ENCODE measurements at regions not wholly inside any gene's neighbourhood (a gene's known extent, or its start where the extent isn't known, plus 50 kb on each side); places are given as distances from the start of the nearest gene placed in this dataset.

DNA sequence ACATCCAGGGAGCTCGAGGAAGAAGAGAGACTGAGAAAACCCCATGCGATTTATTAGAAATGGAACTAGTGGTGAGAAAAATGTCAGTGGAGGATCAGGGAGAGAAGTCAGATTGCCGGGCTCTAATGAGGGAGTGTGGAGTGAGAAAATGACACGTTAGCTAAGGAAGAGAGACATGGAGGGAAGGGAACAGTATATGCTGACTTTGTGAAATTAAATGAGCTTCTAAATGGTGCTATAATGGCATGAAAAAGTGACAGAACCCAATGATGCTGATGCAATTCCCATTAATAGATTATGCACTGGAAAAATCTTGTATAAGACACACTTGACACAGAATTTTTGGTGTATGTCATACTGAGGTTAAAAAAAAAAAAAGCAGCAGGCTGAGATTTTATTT is 112.6 kb downstream of the HSPH1 start:
- DNase-seq = no peak
- H3K27me3 ChIP-seq (ENCODE audit: control insufficient read depth in 1 of 2, insufficient read depth in 2 of 2, low read length in 2 of 2) = peaks cover 0 to under 1% of the 10 kb centered on the region in 2 experiments
- no peak overlapping the region for H3K4me3 ChIP-seq (ENCODE audit: low read length)
- Mint-ChIP-seq H3K9me3 (no peaks in the 10 kb centered on the region), H3K36me3 (ENCODE audit: low read depth) (no peaks in the 10 kb centered on the region), H3K4me1 (ENCODE audit: low read depth) (peaks cover 24% of the 10 kb centered on the region), H3K27me3 (peaks cover 19% of the 10 kb centered on the region), H3K4me3 (no peak overlapping the region), H3K27ac (no peak overlapping the region)
- H3K27ac ChIP-seq (ENCODE audit: low read depth in 1 of 2, low read length in 2 of 2) = no peak overlapping the region
- ATAC-seq (ENCODE audit: poor library complexity) = no peak
- ChIA-PET CTCF (interaction anchor here (0.7 to 1.2 kb wide), 2 partner anchors 25 to 70 kb away, joined by 3 read pairs; no protein-coding TSS in a partner anchor), POLR2A (no interaction called here)
- intact Hi-C loops (cut with DNase I, micrococcal nuclease) = loop anchor here in 1 of 2 experiments (10.0 kb wide), 1 partner anchor 374 kb away; no protein-coding TSS in a partner anchor
- TF ChIP-seq CTCF (IDR thresholded peaks at IDR 0.05) = no peak
- no peaks in the 10 kb centered on the region for H3K9me3 ChIP-seq (ENCODE audit: control insufficient read depth in 1 of 2, insufficient read depth in 1 of 2, low read length in 2 of 2)
- no peaks in the 10 kb centered on the region for H3K36me3 ChIP-seq (ENCODE audit: insufficient read depth, low read length)
- H3K4me1 ChIP-seq (ENCODE audit: insufficient read depth, low read length) = peaks cover 29% of the 10 kb centered on the region

DNA sequence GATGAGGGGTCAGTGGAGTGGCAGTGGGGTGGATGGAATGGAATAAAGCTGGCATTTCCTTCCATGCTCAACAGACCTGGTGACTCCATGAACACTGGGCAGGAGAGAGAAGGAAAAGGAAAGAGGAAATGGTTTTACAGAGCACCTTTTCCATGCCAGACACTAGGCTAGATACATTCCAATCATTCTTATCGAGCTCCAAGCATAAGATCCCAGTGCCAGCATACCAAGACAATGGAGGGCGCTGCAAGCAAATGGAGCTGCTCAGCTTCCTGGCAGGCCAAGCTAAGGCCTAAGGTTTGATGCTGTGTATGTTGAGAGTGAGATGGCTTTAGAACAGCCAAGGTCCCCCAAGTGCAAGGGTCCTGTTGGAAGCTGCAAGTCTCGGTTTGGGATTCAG is 113.2 kb downstream of the HSPH1 start:
- Mint-ChIP-seq H3K9me3 (no peaks in the 10 kb centered on the region), H3K27ac (no peak overlapping the region), H3K36me3 (ENCODE audit: low read depth) (no peaks in the 10 kb centered on the region), H3K27me3 (peaks cover 19% of the 10 kb centered on the region), H3K4me1 (ENCODE audit: low read depth) (peaks cover 27% of the 10 kb centered on the region), H3K4me3 (no peak overlapping the region)
- Histone ChIP-seq H3K9me3 (ENCODE audit: control insufficient read depth in 1 of 2, insufficient read depth in 1 of 2, low read length in 2 of 2) (no peaks in the 10 kb centered on the region), H3K27me3 (ENCODE audit: control insufficient read depth in 1 of 2, insufficient read depth in 2 of 2, low read length in 2 of 2) (peaks cover 0 to 5% of the 10 kb centered on the region in 2 experiments), H3K4me3 (ENCODE audit: low read length) (no peak overlapping the region), H3K36me3 (ENCODE audit: insufficient read depth, low read length) (no peaks in the 10 kb centered on the region), H3K27ac (ENCODE audit: low read depth in 1 of 2, low read length in 2 of 2) (no peak overlapping the region), H3K4me1 (ENCODE audit: insufficient read depth, low read length) (peaks cover 33% of the 10 kb centered on the region)
- ATAC-seq (ENCODE audit: poor library complexity) (no peak), DNase-seq (no peak)
- ChIA-PET POLR2A (no interaction called here), CTCF (interaction anchor here (1.2 kb wide), 1 partner anchor 69 kb away, joined by 3 read pairs; no protein-coding TSS in a partner anchor)
- intact Hi-C loops (cut with DNase I, micrococcal nuclease) = loop anchor here in 1 of 2 experiments (10.0 kb wide), 1 partner anchor 374 kb away; no protein-coding TSS in a partner anchor
- TF ChIP-seq CTCF (IDR thresholded peaks at IDR 0.05) = no peak

GRCh38 chr13:31046711-31047279 is 114.3 kb downstream of the TEX26 start:
- no peak overlapping the region for H3K27ac Mint-ChIP-seq
- no peaks in the 10 kb centered on the region for H3K36me3 Mint-ChIP-seq (ENCODE audit: low read depth)
- peaks cover 37% of the 10 kb centered on the region for H3K4me1 Mint-ChIP-seq (ENCODE audit: low read depth)
- intact Hi-C loops (cut with DNase I, micrococcal nuclease) = loop anchor here in 1 of 2 experiments (10.0 kb wide), 1 partner anchor 372 kb away; no protein-coding TSS in a partner anchor
- no peaks in the 10 kb centered on the region for H3K36me3 ChIP-seq (ENCODE audit: insufficient read depth, low read length)
- H3K27ac ChIP-seq (ENCODE audit: low read depth in 1 of 2, low read length in 2 of 2) = no peak overlapping the region
- H3K4me1 ChIP-seq (ENCODE audit: insufficient read depth, low read length) = peaks cover 38% of the 10 kb centered on the region
- DNase-seq (no peak), ATAC-seq (ENCODE audit: poor library complexity) (no peak)
- TF ChIP-seq CTCF (IDR thresholded peaks at IDR 0.05) = no peak
- ChIA-PET POLR2A (no interaction called here), CTCF (interaction anchor here (0.6 kb wide), 1 partner anchor 148 kb away, joined by 3 read pairs; no protein-coding TSS in a partner anchor)
- peaks cover 16% of the 10 kb centered on the region for H3K27me3 Mint-ChIP-seq
- no peak overlapping the region for H3K4me3 Mint-ChIP-seq
- H3K4me3 ChIP-seq (ENCODE audit: low read length) = no peak overlapping the region
- H3K27me3 ChIP-seq (ENCODE audit: control insufficient read depth in 1 of 2, insufficient read depth in 2 of 2, low read length in 2 of 2) = peaks cover 0 to 5% of the 10 kb centered on the region in 2 experiments
- H3K9me3 ChIP-seq (ENCODE audit: control insufficient read depth in 1 of 2, insufficient read depth in 1 of 2, low read length in 2 of 2) = no peaks in the 10 kb centered on the region
- H3K9me3 Mint-ChIP-seq = no peaks in the 10 kb centered on the region

All from CD4-positive, alpha-beta T cell (primary cell).